Activated T-helper 9 cell treated with anti-CD3 and anti-CD28 coated beads, Interleukin-2, amount 50 U/mL, for 16 hours (primary cell): ENCODE measurements at regions not wholly inside any gene's neighbourhood (a gene's known extent, or its start where the extent isn't known, plus 50 kb on each side); places are given as distances from the start of the nearest gene placed in this dataset.

Experiments
- DNase-seq: peaks from one replicate; pipeline ENCODE4 v3.0.0-alpha.2; 2020; ENCODE audit warnings: low read depth

GRCh38 chr10:3426190-3426845, 253.7 kb upstream of the PITRM1 start:
- DNase-seq, result no peak

DNA sequence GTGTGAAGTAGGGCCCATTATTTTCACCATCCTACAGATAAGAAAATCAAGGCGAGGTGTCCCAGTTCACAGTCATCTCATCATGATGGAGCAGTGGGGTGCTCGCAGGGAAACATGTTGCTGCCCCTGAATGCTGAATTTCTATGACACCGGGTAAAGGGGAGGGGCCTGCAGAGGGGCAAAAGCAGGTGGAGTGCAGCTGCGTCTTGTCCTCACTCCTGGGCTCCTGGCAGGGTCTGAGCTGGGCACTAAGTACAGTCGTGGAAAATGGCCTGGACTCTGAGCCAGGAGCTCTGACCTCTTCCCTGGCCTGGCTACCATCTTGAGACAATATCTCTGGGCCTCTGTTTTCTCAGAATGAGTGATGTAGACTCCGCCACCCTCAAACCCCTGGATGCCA, 253.1 kb upstream of the PITRM1 start:
- no peak for DNase-seq

DNA sequence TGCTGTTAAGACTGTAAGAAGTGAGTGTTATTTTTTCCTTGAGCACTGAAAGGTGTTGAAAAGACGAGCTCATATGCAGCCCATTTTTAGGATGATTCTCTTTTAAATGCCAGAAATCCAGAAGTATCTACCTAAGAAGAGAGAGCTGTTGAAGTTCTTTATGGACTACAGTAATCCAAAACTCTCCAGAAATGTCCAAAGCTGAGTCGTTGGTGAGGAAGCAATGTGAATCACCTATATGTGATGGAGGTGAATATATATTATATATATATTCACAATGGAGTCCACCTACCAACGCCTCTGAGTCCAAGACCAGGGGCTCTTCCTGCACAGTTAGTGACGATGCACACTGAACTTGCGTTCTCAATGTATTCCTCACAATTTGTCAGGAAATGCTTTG, 252.7 kb upstream of the PITRM1 start:
- DNase-seq, result no peak

DNA sequence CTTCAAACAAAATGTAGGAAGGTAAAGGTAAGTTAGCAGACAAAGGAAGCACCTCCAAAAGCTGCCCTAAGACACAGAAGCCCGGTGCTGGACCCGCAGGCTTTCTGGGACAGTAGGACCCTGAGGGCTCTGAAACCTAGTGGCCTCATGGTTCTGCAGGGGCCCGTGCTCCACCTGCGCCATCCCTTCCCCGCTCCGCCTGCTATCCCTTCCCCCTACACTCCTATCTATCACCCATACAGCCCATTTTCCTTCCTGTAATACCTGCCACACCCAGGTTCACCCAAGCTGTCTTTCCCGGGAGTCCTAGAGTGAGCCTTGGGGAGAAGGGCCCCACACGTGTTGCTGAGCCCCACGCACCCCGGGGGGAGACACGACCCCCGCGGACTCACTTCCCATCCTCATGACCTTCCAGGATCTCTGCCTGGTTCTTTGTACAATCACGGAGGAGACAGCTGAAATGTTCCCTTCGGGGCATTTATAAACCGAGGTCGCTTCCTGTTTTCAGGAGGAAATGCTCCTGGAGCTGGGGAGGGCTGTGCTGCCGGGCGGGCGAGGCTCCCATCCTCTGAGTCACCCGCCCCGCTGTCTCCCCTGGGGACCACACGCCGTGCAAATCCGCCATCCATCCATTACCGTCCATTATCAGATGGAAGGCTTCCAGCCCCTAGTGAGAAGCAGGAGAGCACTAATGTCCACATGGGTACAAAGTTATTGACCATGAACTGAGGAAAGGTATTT, 251.7 kb upstream of the PITRM1 start:
- no peak for DNase-seq

- no peak for DNase-seq
Measured at GRCh38 chr10:3423384-3423783, 250.8 kb upstream of the PITRM1 start.

- no peak for DNase-seq
Measured at GRCh38 chr10:3422282-3422681, 249.7 kb upstream of the PITRM1 start.

DNA sequence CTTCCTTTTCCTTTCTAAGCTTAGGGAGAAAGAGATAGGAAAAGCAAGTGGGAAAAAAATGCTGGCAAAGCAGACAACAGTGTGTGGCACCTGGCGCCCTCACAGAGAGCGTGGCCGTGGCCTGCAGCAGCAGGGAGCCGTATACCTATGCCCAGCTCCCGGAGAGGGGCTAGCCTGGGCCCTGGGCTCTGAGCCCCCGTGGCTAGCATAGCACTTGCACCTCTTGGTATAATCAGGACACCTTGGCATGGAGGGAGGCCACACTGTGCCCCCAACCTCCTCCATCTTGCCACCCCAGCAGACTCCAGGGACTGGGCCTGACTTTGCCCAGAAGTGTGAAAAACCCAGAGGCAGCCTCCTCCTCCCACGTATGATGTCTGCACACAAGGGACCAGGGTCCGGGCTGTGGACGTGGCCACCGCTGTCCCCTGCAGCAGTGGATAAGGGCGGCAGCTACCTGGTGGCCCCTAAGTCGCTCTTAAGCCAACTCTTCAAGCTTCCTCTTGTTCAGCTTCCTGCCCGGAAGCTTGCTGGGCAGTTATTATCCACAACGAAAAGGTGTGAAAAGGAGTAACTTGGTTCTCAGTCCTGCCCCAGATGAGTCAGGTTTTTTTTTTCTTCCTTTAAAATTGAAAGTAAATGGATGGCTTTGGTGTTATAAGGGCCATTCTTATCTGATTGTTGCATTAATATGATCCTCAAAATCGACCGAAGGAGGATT, 249.1 kb upstream of the PITRM1 start:
- DNase-seq, result no peak

DNA sequence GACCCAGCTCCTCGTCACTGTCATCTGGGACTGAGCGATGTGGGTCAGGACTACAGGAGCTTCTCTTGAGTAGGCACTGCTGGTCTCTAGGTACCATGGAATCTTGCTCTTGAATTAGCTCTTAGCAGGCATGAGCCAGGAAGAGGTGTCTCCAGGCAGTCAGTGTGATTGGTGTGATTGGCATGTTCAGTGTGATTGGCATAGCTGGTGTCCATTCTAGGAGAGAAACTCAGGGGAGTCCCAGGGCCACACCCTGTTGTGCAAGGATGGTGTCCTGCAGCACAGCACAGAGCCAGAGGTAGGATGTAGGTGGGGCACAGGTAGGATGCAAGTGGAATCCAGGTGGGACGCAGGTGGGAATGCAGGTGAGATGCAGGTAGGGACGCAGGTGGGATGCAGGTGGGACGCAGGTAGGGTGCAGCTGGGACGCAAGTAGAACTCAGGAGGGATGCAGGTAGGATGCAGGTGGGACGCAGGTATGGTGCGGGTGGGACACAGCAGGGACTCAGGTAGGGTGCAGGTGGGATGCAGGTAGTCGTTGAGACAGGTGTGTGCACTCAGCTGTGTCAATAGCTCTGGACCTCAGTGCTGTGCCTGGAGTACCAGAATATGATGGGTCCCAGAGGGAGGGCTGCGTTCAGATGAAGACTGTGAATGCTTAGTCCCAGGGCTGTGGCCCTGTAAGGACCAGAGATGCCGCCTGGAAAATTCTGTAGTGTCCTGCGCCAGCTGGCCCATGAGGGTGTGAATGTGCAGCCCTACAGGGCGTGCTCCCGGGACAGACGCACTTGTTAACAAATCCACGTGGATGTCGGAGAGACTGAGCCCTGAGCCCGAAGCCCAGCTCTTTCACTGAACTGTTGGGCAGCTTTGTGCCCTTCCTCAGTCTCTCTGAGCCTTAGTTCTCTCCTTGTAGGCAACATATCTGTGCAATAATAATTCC, 248.2 kb upstream of the PITRM1 start:
- DNase-seq, result no peak

- no peak for DNase-seq
Measured at GRCh38 chr10:3419719-3420495, 247.3 kb upstream of the PITRM1 start.

GRCh38 chr10:3418926-3419325, 246.3 kb upstream of the PITRM1 start:
- DNase-seq, result no peak

DNA sequence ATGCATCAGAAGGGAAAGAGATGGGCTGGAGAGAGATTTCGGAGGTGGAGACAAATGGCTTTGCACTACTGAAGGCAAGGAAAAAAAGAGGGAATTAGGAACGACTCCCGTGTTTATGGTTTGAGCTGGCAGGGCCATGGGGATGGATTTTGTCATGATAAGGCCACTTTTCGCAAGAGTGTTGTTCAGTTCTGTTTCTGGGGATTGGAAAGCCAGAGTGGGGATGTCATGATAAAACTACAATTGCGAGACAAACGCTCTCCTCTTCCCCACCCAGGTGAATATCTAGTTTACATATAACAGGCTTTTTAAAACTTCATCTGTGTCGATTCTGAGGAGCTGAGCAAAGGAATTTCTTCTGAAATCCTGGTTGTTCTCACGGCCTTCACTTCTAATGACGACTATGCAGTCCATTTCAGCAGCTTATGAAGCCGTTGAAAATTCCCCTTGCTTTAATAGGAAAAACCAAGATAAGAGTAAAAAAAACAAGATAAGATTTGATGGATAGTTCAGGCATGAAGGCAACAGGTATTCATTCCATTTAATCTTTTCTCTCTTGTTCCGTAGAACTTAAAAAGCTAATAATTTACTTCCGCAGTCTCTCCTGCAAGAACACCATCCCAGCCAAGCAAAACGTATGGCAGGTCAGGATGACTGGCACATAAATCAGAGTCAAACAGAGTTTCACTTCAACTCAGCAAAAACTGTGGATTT, 245.6 kb upstream of the PITRM1 start:
- no peak for DNase-seq

GRCh38 chr10:3417096-3417495, 244.5 kb upstream of the PITRM1 start:
- DNase-seq, result no peak

- no peak for DNase-seq
Measured at GRCh38 chr10:3415878-3416605, 243.5 kb upstream of the PITRM1 start.

GRCh38 chr10:3415038-3415736, 242.6 kb upstream of the PITRM1 start:
- no peak for DNase-seq

- no peak for DNase-seq
Measured at GRCh38 chr10:3414667-3415023, 242.1 kb upstream of the PITRM1 start.

DNA sequence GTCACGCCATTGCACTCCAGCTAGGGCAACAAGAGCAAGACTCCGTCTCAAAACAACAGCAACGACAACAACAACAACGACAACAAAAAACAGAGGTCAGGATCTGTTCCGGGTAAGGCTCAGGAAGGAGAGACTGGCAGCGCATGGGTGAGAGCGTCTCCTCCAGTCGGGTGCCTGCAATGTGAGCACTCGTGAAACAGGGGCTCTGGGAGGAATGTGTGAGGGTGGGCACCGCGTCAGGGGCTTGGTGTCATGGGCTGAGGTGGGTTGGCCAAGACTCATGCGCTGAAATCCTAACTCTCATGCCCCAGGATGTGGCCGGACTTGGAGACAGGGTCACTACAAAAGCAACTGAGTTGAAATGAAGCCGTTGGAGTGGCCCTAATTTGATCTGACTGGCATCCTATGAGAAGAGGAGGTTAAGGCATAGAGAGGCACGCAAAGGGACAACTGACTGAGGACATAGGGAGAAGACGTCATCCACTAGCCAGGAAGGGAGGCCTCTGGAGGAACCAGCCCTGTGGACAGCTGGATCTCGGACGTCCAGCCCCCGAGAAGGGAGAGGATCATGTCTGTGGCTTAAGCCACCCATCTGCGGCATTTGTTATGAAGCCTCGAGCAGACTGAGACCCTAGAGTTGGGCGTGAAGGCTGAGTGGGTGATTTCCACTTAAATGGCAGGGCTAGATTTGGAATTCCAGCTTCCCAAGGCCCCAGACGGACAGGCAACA, 241.5 kb upstream of the PITRM1 start:
- DNase-seq, result no peak

DNA sequence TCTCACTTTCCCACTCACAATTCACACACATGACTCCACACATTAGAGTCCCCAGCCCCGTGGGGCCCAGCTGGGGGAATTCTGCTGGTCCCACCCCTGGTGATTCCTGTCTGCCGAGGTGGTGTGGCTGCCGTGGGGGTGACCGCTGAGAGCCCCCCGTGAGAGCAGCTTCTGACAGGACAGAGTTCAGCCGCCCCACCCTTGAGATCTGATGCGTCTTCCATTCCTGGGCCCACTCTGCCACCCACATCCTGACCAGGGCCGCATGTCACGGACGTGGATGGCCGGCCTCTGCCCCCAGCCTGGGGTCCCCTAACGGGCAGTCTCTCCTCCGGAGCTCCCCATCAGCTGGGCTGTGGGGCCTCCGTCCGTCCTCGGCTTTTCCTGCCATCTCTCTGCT, 240.1 kb upstream of the PITRM1 start:
- DNase-seq, result no peak

GRCh38 chr10:3412071-3412582, 239.5 kb upstream of the PITRM1 start:
- no peak for DNase-seq

GRCh38 chr10:3411044-3411443, 238.5 kb upstream of the PITRM1 start:
- no peak for DNase-seq
